ENCODE measurements at regions not wholly inside any gene's neighbourhood (a gene's known extent, or its start where the extent isn't known, plus 50 kb on each side); places are given as distances from the start of the nearest gene placed in this dataset.

- Histone ChIP-seq H3K4me3 (no peak overlapping the region), H3K9me3 (no peaks in the 10 kb centered on the region), H3K27me3 (replicated peaks in 1 of 7) (no peaks in the 10 kb centered on the region), H3K27ac (no peak overlapping the region), H3K4me1 (no peaks in the 10 kb centered on the region), H3K36me3 (no peaks in the 10 kb centered on the region)
- TF ChIP-seq POLR2A (IDR thresholded peaks at IDR 0.05) (no peak), POLR2AphosphoS5 (IDR thresholded peaks at IDR 0.05) (no peak), CTCF (IDR thresholded peaks at IDR 0.05 in 8 of 11, conservative IDR thresholded peaks at IDR 0.05 in 3 of 11) (no peak)
- intact Hi-C loops (cut with DNase I; ENCODE audit: low total_unique reads), result no loop called here
- WGBS, 5 donors, result 46 to 60% (median 52%) methylated on average over 2 of the region's 2 CpGs
- no peak for DNase-seq
These were observed 72.4 kb upstream of the NBEA start for GRCh38 chr13:34869696-34870095.

DNA sequence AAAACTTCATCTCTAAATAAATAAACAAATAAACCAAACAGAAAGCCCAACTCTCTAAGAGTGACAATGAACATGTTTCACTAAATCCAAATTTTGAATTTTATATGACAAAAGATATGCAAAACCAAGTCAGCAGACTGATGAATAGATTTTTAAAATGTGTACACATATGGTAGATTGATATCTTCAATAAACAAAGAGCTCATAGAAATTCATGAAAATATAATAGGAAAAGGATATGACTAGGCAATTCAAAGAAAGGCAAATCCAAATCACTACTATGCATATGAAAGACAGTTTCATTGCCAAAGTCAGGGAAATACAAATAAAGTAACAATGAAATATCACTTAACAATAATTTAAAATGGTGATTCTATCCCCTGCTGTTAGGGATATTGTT lies 63.7 kb upstream of the NBEA start:
- Histone ChIP-seq H3K4me1 (no peaks in the 10 kb centered on the region), H3K9me3 (peaks cover 0 to 5% (median 0%) of the 10 kb centered on the region in 8 donors), H3K4me3 (no peak overlapping the region), H3K36me3 (no peaks in the 10 kb centered on the region), H3K27me3 (replicated peaks in 1 of 7) (no peaks in the 10 kb centered on the region), H3K27ac (no peak overlapping the region)
- DNase-seq, result no peak
- intact Hi-C loops (cut with DNase I; ENCODE audit: low total_unique reads), result no loop called here
- TF ChIP-seq CTCF (IDR thresholded peaks at IDR 0.05 in 8 of 11, conservative IDR thresholded peaks at IDR 0.05 in 3 of 11) (no peak), POLR2AphosphoS5 (IDR thresholded peaks at IDR 0.05) (no peak), POLR2A (IDR thresholded peaks at IDR 0.05) (no peak)

- TF ChIP-seq POLR2A (IDR thresholded peaks at IDR 0.05) (no peak), CTCF (IDR thresholded peaks at IDR 0.05 in 8 of 11, conservative IDR thresholded peaks at IDR 0.05 in 3 of 11) (no peak), POLR2AphosphoS5 (IDR thresholded peaks at IDR 0.05) (no peak)
- WGBS, 5 donors, result 43 to 100% (median 85%) methylated on average over 1 of the region's 1 CpG
- intact Hi-C loops (cut with DNase I; ENCODE audit: low total_unique reads), result no loop called here
These were observed 62.2 kb upstream of the NBEA start for GRCh38 chr13:34879851-34880250.

GRCh38 chr13:34881494-34881893 lies 60.6 kb upstream of the NBEA start:
- Histone ChIP-seq H3K9me3 (peaks cover 0 to 5% (median 0%) of the 10 kb centered on the region in 8 donors), H3K27me3 (replicated peaks in 1 of 7) (no peaks in the 10 kb centered on the region), H3K36me3 (no peaks in the 10 kb centered on the region), H3K4me3 (no peak overlapping the region), H3K27ac (no peak overlapping the region), H3K4me1 (peaks cover 0 to 10% (median 0%) of the 10 kb centered on the region in 6 donors)
- WGBS, 5 donors, result 84 to 95% (median 88%) methylated on average over 2 of the region's 2 CpGs
- DNase-seq, result no peak
- TF ChIP-seq POLR2A (IDR thresholded peaks at IDR 0.05) (no peak), POLR2AphosphoS5 (IDR thresholded peaks at IDR 0.05) (no peak), CTCF (IDR thresholded peaks at IDR 0.05 in 8 of 11, conservative IDR thresholded peaks at IDR 0.05 in 3 of 11) (no peak)
- intact Hi-C loops (cut with DNase I; ENCODE audit: low total_unique reads), result no loop called here

More at GRCh38 chr13:34879851-34880250, 62.2 kb upstream of the NBEA start:
- H3K36me3 ChIP-seq, result no peaks in the 10 kb centered on the region
- no peak for DNase-seq
- H3K9me3 ChIP-seq, result peaks cover 0 to 5% (median 0%) of the 10 kb centered on the region in 8 donors
- H3K4me3 ChIP-seq, result no peak overlapping the region
- H3K27ac ChIP-seq, result no peak overlapping the region
- H3K27me3 ChIP-seq (replicated peaks in 1 of 7), result no peaks in the 10 kb centered on the region
- peaks cover 0 to 6% (median 0%) of the 10 kb centered on the region in 6 donors for H3K4me1 ChIP-seq

Data from spleen (tissue), 11 donors.